Activated naive CD8-positive, alpha-beta T cell (primary cell): ENCODE measurements at regions not wholly inside any gene's neighbourhood (a gene's known extent, or its start where the extent isn't known, plus 50 kb on each side); places are given as distances from the start of the nearest gene placed in this dataset.

ENCODE experiments used
- H3K27ac Mint-ChIP-seq: one replicate; pipeline ENCODE4 v1.8.0; 2021; ENCODE audit warnings: mixed read lengths
- H3K27me3 Mint-ChIP-seq: one replicate; pipeline ENCODE4 v1.8.0; 2021; ENCODE audit warnings: mixed read lengths
- H3K36me3 Mint-ChIP-seq: one replicate; pipeline ENCODE4 v1.8.0; 2021; ENCODE audit warnings: mixed read lengths
- H3K4me1 Mint-ChIP-seq: one replicate; pipeline ENCODE4 v1.8.0; 2021; ENCODE audit warnings: low read depth, mixed read lengths
- H3K4me3 Mint-ChIP-seq: one replicate; pipeline ENCODE4 v1.8.0; 2021; ENCODE audit warnings: mild to moderate bottlenecking, mixed read lengths
- H3K9me3 Mint-ChIP-seq: one replicate; pipeline ENCODE4 v1.8.0; 2021; ENCODE audit warnings: low read depth, mixed read lengths

GRCh38 chr3:5057272-5057671 is 64.8 kb upstream of the ARL8B start:
- Mint-ChIP-seq H3K27me3 (no peaks in the 10 kb centered on the region), H3K9me3 (no peaks in the 10 kb centered on the region), H3K36me3 (no peaks in the 10 kb centered on the region), H3K4me1 (peaks cover 3% of the 10 kb centered on the region), H3K27ac (no peak overlapping the region), H3K4me3 (no peak overlapping the region)

- Mint-ChIP-seq H3K4me1 (peaks cover 3% of the 10 kb centered on the region), H3K4me3 (no peak overlapping the region), H3K27me3 (no peaks in the 10 kb centered on the region), H3K9me3 (no peaks in the 10 kb centered on the region), H3K36me3 (no peaks in the 10 kb centered on the region), H3K27ac (no peak overlapping the region)
Measured at GRCh38 chr3:5057857-5058324, 64.2 kb upstream of the ARL8B start.

- Mint-ChIP-seq H3K4me1 (peaks cover 3% of the 10 kb centered on the region), H3K9me3 (no peaks in the 10 kb centered on the region), H3K27me3 (no peaks in the 10 kb centered on the region), H3K36me3 (no peaks in the 10 kb centered on the region), H3K4me3 (no peak overlapping the region), H3K27ac (no peak overlapping the region)
Measured at GRCh38 chr3:5058471-5058951, 63.6 kb upstream of the ARL8B start.

- no peaks in the 10 kb centered on the region for H3K9me3 Mint-ChIP-seq
- H3K4me3 Mint-ChIP-seq, result no peak overlapping the region
- H3K4me1 Mint-ChIP-seq, result peaks cover 3% of the 10 kb centered on the region
- no peaks in the 10 kb centered on the region for H3K36me3 Mint-ChIP-seq
- H3K27ac Mint-ChIP-seq, result no peak overlapping the region
- H3K27me3 Mint-ChIP-seq, result no peaks in the 10 kb centered on the region
Measured at GRCh38 chr3:5059782-5060181, 62.3 kb upstream of the ARL8B start.

- H3K27me3 Mint-ChIP-seq, result no peaks in the 10 kb centered on the region
- no peaks in the 10 kb centered on the region for H3K9me3 Mint-ChIP-seq
- H3K27ac Mint-ChIP-seq, result no peak overlapping the region
- H3K4me1 Mint-ChIP-seq, result no peaks in the 10 kb centered on the region
- no peaks in the 10 kb centered on the region for H3K36me3 Mint-ChIP-seq
- H3K4me3 Mint-ChIP-seq, result no peak overlapping the region
Measured at GRCh38 chr3:5061218-5061569, 60.9 kb upstream of the ARL8B start.

GRCh38 chr3:5063724-5064123 is 58.4 kb upstream of the ARL8B start:
- Mint-ChIP-seq H3K4me3 (no peak overlapping the region), H3K27ac (no peak overlapping the region), H3K36me3 (no peaks in the 10 kb centered on the region), H3K4me1 (no peaks in the 10 kb centered on the region), H3K9me3 (no peaks in the 10 kb centered on the region), H3K27me3 (no peaks in the 10 kb centered on the region)

- Mint-ChIP-seq H3K36me3 (no peaks in the 10 kb centered on the region), H3K4me3 (no peak overlapping the region), H3K27ac (no peak overlapping the region), H3K9me3 (no peaks in the 10 kb centered on the region), H3K27me3 (peaks cover 1% of the 10 kb centered on the region), H3K4me1 (no peaks in the 10 kb centered on the region)
Measured at GRCh38 chr3:5068531-5069050, 53.5 kb upstream of the ARL8B start.

- Mint-ChIP-seq H3K27me3 (peaks cover 1% of the 10 kb centered on the region), H3K27ac (no peak overlapping the region), H3K4me1 (no peaks in the 10 kb centered on the region), H3K36me3 (no peaks in the 10 kb centered on the region), H3K4me3 (no peak overlapping the region), H3K9me3 (no peaks in the 10 kb centered on the region)
Measured at GRCh38 chr3:5069627-5070026, 52.5 kb upstream of the ARL8B start.

GRCh38 chr3:5071061-5071460 is 51.0 kb upstream of the ARL8B start:
- H3K27me3 Mint-ChIP-seq, result peaks cover 1% of the 10 kb centered on the region

GRCh38 chr3:5072100-5072816 is 49.8 kb upstream of the ARL8B start:
- no peaks in the 10 kb centered on the region for H3K36me3 Mint-ChIP-seq
- H3K27ac Mint-ChIP-seq, result no peak overlapping the region
- H3K27me3 Mint-ChIP-seq, result peaks cover 1% of the 10 kb centered on the region

More at GRCh38 chr3:5071061-5071460, 51.0 kb upstream of the ARL8B start:
- H3K36me3 Mint-ChIP-seq, result no peaks in the 10 kb centered on the region
- no peak overlapping the region for H3K27ac Mint-ChIP-seq
- no peaks in the 10 kb centered on the region for H3K4me1 Mint-ChIP-seq
- no peak overlapping the region for H3K4me3 Mint-ChIP-seq
- no peaks in the 10 kb centered on the region for H3K9me3 Mint-ChIP-seq

More at GRCh38 chr3:5072100-5072816, 49.8 kb upstream of the ARL8B start:
- H3K4me1 Mint-ChIP-seq, result no peaks in the 10 kb centered on the region
- H3K4me3 Mint-ChIP-seq, result no peak overlapping the region
- no peaks in the 10 kb centered on the region for H3K9me3 Mint-ChIP-seq
